ENCODE measurements at regions not wholly inside any gene's neighbourhood (a gene's known extent, or its start where the extent isn't known, plus 50 kb on each side); places are given as distances from the start of the nearest gene placed in this dataset.
"Not testable (repeated sequence)": the region's sequence is repeated elsewhere in the genome, so short reads cannot be mapped to it uniquely, and the experiment has no call there.

DNA sequence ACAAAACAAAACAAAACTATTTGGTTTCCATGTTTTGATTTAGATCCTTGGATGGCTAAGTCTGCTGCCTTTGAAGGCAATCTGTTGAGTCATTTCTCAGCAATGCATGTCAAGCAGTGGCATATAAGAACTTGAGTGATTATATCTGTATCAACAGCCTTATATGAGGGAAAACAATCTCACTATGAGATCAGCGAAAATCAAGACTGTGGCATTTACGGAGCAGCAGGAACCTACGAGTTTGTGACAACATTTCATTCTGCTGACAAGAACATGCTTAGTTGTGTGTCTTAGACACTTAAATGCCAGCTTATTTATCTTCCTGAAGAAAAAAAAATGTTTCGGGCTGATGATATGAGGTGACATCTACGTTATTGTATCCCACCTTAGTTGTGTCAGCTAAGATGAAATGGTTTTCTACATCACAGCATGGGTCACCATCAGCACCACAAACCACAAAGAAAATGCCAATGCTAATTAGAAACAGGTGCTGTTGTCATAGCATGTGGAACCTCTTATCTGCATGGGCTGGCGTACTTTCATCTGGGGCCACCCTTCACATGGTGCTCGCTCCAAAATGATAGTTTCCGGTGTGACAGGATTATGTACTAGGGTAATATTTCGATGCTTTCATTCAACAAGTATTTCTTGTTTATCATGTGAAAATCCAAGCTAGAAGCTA is 1085.5 kb downstream of the SORCS1 start:
- Mint-ChIP-seq H3K4me3 (no peak overlapping the region), H3K27ac (no peak overlapping the region), H3K36me3 (no peaks in the 10 kb centered on the region), H3K4me1 (ENCODE audit: low read depth in 2 of 2) (no peaks in the 10 kb centered on the region), H3K9me3 (peaks cover 9% of the 10 kb centered on the region), H3K27me3 (no peaks in the 10 kb centered on the region)
- DNase-seq (ENCODE audit: low spot score) (no peak), ATAC-seq (no peak)

DNA sequence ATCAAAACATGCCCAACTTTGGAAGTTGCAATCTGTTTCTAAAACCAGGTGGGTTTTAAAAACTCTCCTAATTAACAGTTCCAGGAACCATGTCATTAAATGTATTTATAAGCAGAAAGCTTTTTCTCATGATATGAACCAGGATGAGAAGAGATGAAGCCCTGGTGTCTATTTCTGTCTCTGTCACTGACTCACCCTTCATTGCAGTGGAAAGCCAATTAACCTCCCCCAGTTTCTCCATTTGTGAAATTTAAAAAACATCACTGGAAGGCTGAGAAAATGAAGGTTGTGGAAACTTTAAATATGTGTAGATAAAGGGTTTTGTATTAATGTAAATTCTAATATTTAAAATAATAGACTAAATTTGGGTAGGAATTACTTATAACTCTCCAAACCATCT is 1088.0 kb downstream of the SORCS1 start:
- Mint-ChIP-seq H3K27me3 (no peaks in the 10 kb centered on the region), H3K36me3 (no peaks in the 10 kb centered on the region), H3K9me3 (peaks cover 13% of the 10 kb centered on the region), H3K4me3 (no peak overlapping the region), H3K27ac (no peak overlapping the region), H3K4me1 (ENCODE audit: low read depth in 2 of 2) (no peaks in the 10 kb centered on the region)
- no peak for DNase-seq (ENCODE audit: low spot score)
- ATAC-seq = no peak

DNA sequence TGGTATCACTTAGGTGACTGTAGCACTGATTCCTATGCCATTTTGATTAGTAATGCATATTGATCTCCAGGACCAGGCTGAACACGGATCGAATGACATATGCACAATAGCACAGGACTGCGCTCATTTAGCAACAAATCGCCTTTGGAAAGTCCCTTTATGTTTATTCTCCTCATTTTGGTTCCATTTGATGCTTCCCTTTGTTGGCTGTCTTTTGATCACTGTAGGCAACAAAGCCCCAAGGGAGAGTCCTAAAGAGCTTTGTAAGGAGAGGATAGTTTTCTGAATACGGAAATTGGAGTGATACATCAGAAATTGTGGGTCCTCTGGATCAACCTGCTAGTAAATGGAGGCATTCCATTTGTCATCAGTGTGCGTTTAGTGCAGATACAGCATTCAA is 1111.4 kb downstream of the SORCS1 start:
- Mint-ChIP-seq H3K27ac (no peak overlapping the region), H3K4me3 (no peak overlapping the region), H3K9me3 (peaks cover 27% of the 10 kb centered on the region), H3K27me3 (no peaks in the 10 kb centered on the region), H3K36me3 (peaks cover 6% of the 10 kb centered on the region), H3K4me1 (ENCODE audit: low read depth in 2 of 2) (no peaks in the 10 kb centered on the region)
- DNase-seq (ENCODE audit: low spot score) (no peak), ATAC-seq (no peak)

DNA sequence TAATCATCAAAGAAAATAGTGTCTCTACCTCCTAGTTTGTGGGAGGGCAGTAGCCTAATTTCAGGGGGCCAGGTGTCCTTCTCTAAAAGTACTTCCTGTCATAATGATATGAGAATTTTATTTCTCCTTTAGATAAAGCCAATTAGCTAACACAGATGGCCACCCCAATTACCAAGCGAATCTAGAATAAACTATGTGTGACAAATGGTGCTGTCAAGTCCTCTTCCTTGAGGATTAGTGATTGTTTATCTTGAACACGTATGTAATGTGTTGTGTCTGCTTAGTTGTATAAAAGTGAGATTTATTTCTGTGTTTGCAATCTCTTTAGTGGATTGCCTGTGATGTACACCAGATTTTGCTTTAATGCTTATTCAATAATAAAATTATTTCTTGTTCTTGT is 1120.0 kb downstream of the SORCS1 start:
- H3K27ac Mint-ChIP-seq = no peak overlapping the region
- H3K9me3 Mint-ChIP-seq = peaks cover 10% of the 10 kb centered on the region
- no peak overlapping the region for H3K4me3 Mint-ChIP-seq
- H3K27me3 Mint-ChIP-seq = no peaks in the 10 kb centered on the region
- ATAC-seq (no peak), DNase-seq (ENCODE audit: low spot score) (no peak)
- no peaks in the 10 kb centered on the region for H3K36me3 Mint-ChIP-seq
- no peaks in the 10 kb centered on the region for H3K4me1 Mint-ChIP-seq (ENCODE audit: low read depth in 2 of 2)

DNA sequence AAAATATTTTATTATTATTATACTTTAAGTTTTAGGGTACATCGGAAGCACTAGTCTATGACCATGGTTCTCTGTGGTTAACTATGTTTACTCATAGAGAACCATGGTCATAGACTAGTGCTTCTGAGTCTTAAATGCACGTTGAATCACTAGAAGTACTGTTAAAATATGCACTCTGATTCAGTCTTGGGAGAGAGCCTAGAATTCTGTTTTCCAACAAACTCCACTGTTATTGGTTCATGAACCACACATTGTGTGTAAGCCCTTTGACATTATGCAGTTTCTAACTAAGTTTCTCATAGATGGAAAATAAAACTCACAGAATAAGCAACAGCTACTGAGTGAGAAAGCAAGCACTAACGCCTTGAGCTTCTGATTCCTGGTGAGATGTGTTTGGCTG is 1120.6 kb downstream of the SORCS1 start:
- ATAC-seq (no peak), DNase-seq (ENCODE audit: low spot score) (no peak)
- H3K27me3 Mint-ChIP-seq = no peaks in the 10 kb centered on the region
- H3K9me3 Mint-ChIP-seq = peaks cover 10% of the 10 kb centered on the region
- H3K36me3 Mint-ChIP-seq = no peaks in the 10 kb centered on the region
- no peak overlapping the region for H3K4me3 Mint-ChIP-seq
- H3K4me1 Mint-ChIP-seq (ENCODE audit: low read depth in 2 of 2) = no peaks in the 10 kb centered on the region
- H3K27ac Mint-ChIP-seq = no peak overlapping the region

DNA sequence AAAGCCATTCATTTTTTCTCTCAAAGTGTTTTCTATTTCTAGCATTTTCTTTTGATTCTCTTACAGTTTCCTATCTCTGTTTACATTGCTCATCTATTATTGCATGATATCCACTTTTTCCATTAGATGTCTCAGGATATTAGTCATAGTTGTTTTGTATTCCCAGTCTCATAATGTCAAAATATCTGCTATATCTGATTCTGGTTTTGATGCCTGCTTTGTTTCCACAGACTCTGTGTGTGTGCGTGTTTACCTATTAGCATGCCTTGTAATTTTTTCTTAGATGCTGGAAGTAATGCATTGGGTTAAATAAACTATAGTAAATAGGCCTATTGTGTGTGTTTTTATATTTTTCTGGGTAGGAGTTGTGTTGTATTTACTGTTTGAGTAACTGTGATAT is 1126.3 kb downstream of the SORCS1 start:
- Mint-ChIP-seq H3K4me3 (no peak overlapping the region), H3K9me3 (peaks cover 12% of the 10 kb centered on the region), H3K27me3 (no peaks in the 10 kb centered on the region), H3K27ac (no peak overlapping the region), H3K4me1 (ENCODE audit: low read depth in 2 of 2) (no peaks in the 10 kb centered on the region), H3K36me3 (peaks cover 5% of the 10 kb centered on the region)
- DNase-seq (ENCODE audit: low spot score) (no peak), ATAC-seq (no peak)

DNA sequence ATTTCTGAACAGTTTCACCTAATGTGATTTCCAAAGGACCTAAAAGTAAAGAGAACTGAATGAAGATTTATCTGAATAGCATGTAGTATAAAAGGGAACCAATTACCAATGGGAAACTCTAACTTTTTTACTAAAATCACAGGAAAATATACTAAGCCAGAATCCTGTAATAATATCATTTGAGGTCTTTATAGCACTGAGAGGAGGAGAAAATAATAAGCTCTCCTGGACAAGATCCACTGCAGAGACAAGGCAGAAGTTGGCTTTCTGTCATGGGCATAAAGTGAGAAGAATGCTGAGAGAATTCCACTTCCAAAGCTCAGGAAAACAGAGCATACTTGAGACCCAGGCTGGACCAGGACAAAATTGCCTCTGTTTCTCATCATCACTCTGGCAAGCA is 1131.4 kb downstream of the SORCS1 start:
- H3K27ac Mint-ChIP-seq = no peak overlapping the region
- no peaks in the 10 kb centered on the region for H3K27me3 Mint-ChIP-seq
- ATAC-seq = no peak
- H3K36me3 Mint-ChIP-seq = no peaks in the 10 kb centered on the region
- H3K4me3 Mint-ChIP-seq = no peak overlapping the region
- no peak for DNase-seq (ENCODE audit: low spot score)
- H3K4me1 Mint-ChIP-seq (ENCODE audit: low read depth in 2 of 2) = no peaks in the 10 kb centered on the region
- peaks cover 13% of the 10 kb centered on the region for H3K9me3 Mint-ChIP-seq

DNA sequence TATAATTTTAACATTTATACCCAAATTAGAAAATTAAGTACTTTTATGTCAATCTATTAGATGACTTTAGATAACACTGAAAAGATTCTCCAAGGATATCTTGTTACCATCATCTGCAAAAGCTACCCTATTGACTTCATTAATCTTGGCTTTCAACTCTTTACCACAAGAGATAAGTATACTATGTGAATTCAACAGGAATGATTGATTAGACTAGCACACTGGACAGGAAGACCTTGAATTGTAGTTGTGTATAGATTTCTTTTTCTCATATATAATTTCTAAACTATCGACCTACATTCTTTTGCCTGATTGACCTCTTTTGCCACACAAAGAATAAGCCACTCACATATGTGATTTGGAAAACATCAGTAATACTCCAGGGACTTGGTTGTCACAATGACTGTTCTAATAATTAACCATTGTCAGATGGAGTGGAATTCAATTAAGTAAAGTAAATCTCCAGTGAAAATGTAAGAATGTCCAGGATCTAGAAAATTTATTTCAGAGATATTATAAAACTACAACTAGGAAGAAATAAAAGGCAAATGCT is 1132.0 kb downstream of the SORCS1 start:
- Mint-ChIP-seq H3K4me1 (ENCODE audit: low read depth in 2 of 2) (no peaks in the 10 kb centered on the region), H3K36me3 (no peaks in the 10 kb centered on the region), H3K27me3 (no peaks in the 10 kb centered on the region), H3K4me3 (no peak overlapping the region), H3K27ac (no peak overlapping the region), H3K9me3 (peaks cover 13% of the 10 kb centered on the region)
- no peak for DNase-seq (ENCODE audit: low spot score)
- ATAC-seq = no peak

DNA sequence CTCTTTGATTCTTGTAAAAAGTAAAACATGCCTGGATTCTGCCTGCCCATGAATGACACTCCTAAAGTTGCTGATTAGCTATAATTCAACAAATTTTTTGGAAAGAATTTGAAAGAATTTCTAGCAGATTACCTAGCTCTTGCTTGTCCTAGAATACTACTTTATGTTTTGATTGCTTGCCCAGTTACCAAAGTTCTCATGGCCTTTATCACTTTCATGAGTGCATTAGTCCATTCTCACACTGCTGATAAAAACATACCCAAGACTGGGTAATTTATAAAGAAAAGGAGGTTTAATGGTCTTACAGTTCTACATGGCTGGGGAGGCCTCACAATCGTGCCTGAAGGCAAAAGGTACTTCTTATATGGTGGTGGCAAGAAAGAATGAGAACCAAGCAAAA is 1137.3 kb downstream of the SORCS1 start:
- Mint-ChIP-seq H3K27ac (no peak overlapping the region), H3K27me3 (no peaks in the 10 kb centered on the region), H3K36me3 (no peaks in the 10 kb centered on the region), H3K4me1 (ENCODE audit: low read depth in 2 of 2) (no peaks in the 10 kb centered on the region), H3K4me3 (no peak overlapping the region), H3K9me3 (peaks cover 15% of the 10 kb centered on the region)
- ATAC-seq (no peak), DNase-seq (ENCODE audit: low spot score) (no peak)

DNA sequence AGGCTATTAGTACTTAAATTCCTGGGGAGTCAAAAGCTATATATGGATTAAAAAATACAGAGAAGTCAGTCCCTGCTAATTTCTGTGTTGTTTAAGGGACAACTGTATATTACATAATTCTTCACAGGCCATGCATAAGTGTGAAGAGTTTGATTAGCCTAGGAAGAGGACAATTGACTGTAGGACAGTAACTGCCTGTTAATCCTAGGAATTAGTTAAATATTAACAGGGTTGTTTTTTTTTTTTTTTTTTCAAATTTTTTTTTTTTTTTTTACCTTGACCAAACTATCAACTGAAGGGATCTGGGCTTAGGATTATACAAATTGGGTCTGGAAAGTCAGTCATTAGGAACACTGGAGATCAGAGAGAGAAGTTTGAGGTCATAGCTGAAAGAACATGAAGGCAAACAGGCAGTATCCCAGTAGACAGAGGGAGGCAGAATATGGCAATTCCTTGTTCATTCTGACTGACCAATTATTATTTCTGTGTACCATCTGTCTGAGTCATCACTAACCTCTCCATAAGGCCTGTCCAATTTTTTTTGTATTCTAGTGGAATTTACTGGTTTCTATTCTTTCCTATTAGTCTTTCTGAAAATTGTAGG is 1139.2 kb downstream of the SORCS1 start:
- no peak for DNase-seq (ENCODE audit: low spot score)
- Mint-ChIP-seq H3K27me3 (no peaks in the 10 kb centered on the region), H3K27ac (no peak overlapping the region), H3K36me3 (no peaks in the 10 kb centered on the region), H3K4me1 (ENCODE audit: low read depth in 2 of 2) (no peaks in the 10 kb centered on the region), H3K4me3 (no peak overlapping the region), H3K9me3 (peaks cover 14% of the 10 kb centered on the region)
- ATAC-seq = no peak

DNA sequence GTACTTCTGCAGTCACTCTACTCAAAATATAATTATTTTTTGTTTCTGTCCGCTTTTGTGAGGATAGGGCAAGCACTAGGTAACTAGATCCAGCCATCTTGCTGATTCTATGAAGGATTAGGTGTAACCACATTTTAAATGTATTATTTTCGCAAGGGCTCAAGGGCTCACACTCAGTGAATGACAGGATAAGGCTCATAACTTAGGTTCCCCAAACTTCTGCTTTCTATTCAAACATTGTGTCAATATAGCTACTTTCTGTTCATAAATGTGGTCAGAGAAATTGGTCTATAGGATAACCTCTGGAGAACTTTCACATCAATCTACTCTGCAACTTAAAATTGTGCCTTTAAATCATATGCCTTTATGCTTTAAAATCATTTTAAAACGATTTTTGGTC is 1141.2 kb downstream of the SORCS1 start:
- H3K36me3 Mint-ChIP-seq = no peaks in the 10 kb centered on the region
- ATAC-seq (no peak), DNase-seq (ENCODE audit: low spot score) (no peak)
- no peaks in the 10 kb centered on the region for H3K27me3 Mint-ChIP-seq
- H3K27ac Mint-ChIP-seq = no peak overlapping the region
- H3K4me3 Mint-ChIP-seq = no peak overlapping the region
- H3K4me1 Mint-ChIP-seq (ENCODE audit: low read depth in 2 of 2) = no peaks in the 10 kb centered on the region
- H3K9me3 Mint-ChIP-seq = peaks cover 11% of the 10 kb centered on the region

DNA sequence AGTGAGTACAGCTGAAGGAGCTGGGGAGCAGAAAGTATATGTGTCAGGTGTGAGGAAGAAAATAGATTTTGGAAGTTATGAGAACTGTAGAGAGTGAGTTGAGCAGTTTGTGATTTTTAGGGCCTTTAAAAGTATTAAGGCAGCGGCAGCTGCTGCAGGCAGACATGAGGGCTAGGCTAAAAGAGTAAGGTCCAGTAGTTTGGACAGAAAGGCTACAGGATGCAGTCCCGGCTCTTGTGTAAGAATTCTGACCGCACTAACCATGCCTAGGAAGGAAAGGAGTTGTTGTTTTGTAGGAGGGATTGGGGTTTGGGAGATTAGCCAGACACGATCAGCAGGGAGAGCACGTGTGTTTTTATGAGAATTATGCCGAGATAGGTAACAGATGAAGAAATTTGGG is 1144.9 kb downstream of the SORCS1 start:
- not testable (repeated sequence) for H3K36me3 Mint-ChIP-seq; H3K4me1 Mint-ChIP-seq (ENCODE audit: low read depth in 2 of 2); ATAC-seq; H3K27ac Mint-ChIP-seq; H3K27me3 Mint-ChIP-seq; H3K4me3 Mint-ChIP-seq; DNase-seq (ENCODE audit: low spot score)
- H3K9me3 Mint-ChIP-seq = peaks cover 12% of the 10 kb centered on the region

DNA sequence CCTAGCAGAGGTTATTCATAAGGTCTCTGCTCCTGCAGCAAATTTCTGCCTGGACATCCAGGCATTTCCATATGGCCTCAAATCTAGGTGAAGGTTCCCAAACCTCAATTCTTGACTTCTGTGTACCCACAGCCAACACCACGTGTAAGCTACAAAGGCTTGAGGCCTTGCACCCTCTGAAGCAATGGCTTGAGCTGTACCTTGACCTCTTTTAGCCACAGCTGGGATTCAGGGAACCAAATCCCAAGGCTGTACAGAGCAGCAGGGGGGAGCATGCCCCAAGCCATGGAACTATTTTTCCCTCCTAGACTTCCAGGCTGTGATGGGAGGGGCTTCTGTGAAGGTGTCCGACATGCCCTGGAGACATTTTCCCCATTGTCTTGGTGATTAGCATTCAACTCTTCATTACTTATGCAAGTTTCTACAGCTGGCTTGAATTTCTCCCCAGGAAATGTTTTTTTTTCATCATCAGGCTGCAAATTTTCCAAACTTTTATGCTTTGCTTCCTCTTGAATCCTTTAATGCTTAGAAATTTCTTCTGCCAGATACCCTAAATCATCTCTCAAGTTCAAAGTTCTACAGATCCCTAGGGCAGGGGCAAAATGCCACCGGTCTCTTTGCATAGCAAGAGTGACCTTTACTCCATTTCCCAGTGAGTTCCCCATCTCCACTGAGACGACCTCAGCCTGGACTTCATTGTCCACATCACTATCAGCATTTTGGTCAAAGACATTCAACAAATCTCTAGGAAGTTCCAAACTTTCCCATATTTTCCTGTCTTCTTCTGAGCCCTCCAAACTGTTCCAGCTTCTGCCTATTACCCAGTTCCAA is 1148.9 kb downstream of the SORCS1 start:
- not testable (repeated sequence) for H3K36me3 Mint-ChIP-seq; H3K4me3 Mint-ChIP-seq; H3K27me3 Mint-ChIP-seq; DNase-seq (ENCODE audit: low spot score); H3K27ac Mint-ChIP-seq; H3K4me1 Mint-ChIP-seq (ENCODE audit: low read depth in 2 of 2); ATAC-seq
- peaks cover 14% of the 10 kb centered on the region for H3K9me3 Mint-ChIP-seq

DNA sequence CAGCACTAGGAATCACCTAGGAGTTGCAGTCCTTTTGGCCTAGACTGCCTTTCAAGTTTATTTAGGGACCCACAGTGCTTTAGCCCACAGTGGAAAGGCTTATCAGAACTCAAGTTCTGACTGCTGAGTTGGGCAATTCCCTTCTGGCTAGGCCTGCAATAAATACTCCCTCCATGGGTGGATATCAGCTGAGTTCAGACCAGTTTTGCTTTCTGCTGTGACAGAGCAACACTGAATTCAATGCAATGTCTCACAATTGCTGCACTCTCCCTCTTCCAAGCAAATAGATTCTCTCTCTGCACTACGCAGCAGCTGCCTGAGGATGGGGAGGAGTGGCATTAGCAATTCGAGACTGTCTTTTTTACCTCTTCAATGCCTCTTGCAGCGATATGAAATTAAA is 1153.3 kb downstream of the SORCS1 start:
- Mint-ChIP-seq H3K4me1 (ENCODE audit: low read depth in 2 of 2) (no peaks in the 10 kb centered on the region), H3K27ac (no peak overlapping the region), H3K4me3 (no peak overlapping the region), H3K36me3 (no peaks in the 10 kb centered on the region), H3K9me3 (peaks cover 14% of the 10 kb centered on the region), H3K27me3 (no peaks in the 10 kb centered on the region)
- ATAC-seq = no peak
- DNase-seq (ENCODE audit: low spot score) = no peak

Measured in natural killer cell treated with Interleukin-12 subunit alpha and Interleukin-12 subunit beta and Interleukin-15 and Interleukin-18, amount 100 ng/mL, for 72 hours (primary cell).